T47D (cell line): ENCODE measurements at regions not wholly inside any gene's neighbourhood (a gene's known extent, or its start where the extent isn't known, plus 50 kb on each side); places are given as distances from the start of the nearest gene placed in this dataset.

Experiments used
- DNase-seq, 2 experiments: peaks; one replicate each; pipeline versions ENCODE4 v3.0.0 to v3.0.0-alpha.2; 2011 to 2012; ENCODE audit warnings: low read depth in 1 of 2, low spot score in 1 of 2
- JUND ChIP-seq: IDR thresholded peaks from 2 replicates; pipeline ENCODE4 v1.6.1; 2012; ENCODE audit warnings: low read depth
- in situ Hi-C: cut with HindIII; loops from 2 replicates; pipeline ENCODE4 v1.10.0; 2016; ENCODE audit warnings: low sequenced_read_pairs, low pct_unique_long_range_greater_than_20kb

DNA sequence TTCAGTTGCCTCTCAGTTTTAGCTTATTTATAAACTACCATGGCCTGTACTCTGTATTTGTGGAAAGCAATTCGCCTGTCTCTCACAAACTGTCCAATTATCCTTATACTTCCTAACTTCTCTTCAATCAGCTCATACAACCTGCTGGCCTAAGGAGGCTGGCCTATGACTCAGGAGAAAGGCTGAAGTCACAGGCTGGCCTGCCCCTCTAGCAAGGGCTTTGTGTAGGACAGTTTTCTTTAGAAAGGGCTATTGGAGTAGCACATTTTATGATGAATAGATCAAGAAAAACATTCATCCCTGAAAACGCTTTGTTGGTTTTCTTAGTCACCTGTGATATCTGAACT, 988.7 kb upstream of the ARRDC3 start:
- TF ChIP-seq JUND = no peak
- in situ Hi-C loops = no loop called here
- DNase-seq = no peak

DNA sequence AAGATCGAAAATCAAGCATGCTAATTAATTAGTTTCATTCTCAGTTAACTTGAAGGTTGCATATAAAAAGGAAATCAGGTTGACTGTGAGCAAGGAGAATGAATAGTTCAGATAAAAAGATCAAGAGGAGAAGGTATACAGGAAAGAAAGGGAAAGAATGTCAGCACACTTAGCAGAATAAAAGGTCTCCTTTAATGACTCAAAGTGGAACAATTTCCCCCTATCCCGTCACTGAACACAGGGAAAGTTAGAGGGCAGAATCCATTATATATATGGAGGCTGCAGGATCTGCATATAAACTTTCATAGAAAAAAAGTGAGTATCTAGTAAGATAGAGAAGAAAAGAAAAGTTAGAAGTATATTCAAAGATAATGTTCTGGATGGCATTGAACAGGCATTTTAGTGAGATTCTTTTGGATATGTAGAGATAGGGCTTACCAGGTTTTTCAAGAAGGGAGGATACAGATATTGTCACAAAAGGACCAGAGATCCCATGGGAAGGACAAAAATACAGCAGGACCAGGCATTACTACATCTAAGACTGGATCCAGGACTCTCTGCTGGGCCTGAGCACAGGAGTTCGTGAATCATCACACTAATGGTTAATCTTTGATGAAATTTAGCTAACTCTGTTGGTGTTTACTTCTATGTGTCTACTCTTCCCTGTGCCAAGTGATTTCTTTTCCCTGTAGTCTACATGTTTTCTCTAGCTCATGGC, 988.2 kb upstream of the ARRDC3 start:
- TF ChIP-seq JUND = no peak
- DNase-seq = no peak
- in situ Hi-C loops = no loop called here

DNA sequence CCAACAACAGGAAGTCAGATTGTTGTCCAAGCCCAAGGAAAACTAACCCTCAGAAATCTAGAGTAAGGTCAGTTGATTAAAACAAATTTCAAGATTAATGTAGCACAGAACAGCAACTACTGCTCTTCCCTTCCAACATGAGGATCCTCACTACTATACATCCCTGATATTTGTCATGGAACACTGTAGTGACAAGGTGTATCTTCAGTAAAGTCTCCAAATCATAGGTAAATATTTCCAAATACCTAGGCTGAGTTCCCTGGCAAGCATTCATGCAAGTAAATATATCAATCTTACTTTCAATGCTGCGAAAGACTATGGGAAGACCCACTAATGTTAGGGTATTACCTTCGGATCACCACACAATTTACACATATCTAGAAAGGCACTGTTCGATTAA, 986.9 kb upstream of the ARRDC3 start:
- DNase-seq = no peak
- TF ChIP-seq JUND = no peak
- in situ Hi-C loops = no loop called here

DNA sequence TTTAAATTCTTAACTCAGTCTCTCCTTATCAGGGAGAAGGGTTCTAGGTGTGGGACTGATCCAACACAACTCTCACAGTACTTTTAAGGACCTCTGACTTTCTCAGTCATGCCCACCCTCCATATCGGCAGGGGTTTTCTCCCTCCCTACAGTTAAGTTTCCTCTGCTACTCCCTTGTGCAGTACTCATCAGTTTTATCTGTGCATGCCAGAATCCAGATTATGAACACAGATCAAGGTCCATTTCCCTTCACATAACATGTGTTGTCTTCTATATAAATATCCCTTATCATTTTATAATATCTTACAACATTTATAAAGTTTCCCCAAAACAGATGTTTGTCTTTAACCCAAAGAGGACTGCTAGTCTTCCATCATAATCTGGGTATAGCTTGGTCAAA, 986.5 kb upstream of the ARRDC3 start:
- in situ Hi-C loops = no loop called here
- TF ChIP-seq JUND = no peak
- DNase-seq = no peak

DNA sequence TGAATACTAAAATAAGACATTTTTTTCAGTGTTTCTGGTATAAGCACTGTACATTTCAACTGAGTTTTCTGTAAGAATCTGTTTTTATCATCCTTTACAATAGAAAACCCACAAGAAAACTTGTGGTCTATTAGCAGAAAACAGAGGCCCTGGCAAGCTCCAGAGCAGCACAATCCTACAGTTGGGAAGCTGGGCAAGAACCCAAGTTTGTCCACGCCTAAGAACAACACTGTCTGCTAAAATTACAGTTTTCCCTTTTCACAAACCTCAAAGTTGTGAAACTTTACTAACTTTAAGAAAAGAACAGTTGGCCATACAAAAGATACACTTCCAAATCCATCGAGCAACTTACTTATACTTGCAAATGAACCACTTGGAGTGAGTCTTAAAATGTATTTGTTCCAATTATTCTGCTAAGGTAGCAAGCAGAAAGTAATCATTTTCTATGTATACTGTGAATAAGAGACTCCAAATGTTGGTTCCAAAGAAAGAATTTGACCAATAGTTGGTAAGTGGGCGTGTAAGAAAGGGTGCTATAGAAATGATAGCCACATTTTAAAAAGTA, 982.0 kb upstream of the ARRDC3 start:
- no peak for TF ChIP-seq JUND
- in situ Hi-C loops = no loop called here
- DNase-seq = no peak

DNA sequence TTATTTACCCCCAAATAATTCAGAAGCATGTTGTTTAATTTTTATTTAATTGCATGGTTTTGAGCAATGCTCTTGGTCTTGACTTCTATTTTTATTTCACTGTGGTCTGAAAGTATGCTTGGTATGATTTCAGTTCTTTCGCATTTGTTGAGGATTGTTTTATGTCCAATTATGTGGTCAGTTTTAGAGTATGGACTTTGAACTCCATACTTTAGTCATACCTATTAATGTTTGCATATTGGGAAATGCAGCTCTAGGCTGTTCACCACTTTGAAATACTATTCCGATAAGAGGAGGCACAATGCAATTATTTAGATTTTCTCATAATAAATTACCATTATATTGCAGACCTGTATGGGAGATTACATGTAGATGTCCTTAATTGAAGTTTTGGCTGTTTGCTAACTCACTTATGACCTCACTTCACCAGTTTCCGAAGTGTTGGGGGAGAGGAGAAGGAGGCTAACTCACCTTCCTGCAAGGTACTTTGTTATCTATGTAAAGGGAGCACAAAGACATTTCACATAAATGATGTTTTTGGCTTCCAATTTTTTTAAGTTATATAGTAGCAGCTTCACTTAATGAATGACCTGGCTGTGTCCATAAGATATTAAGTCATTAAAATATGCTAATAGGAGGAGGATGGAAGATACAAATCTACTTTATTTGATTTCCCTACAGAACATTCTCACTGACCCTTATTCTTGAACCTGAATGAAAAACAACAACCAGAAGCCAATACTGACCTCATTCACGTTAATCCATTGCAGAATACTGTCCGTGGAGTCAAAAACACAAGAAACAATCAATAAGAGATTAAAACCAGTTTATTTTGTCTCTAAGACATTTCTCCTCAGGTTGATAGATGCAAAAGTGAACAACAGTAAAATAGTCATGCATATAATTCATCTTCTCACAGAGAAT, 970.3 kb upstream of the ARRDC3 start:
- DNase-seq = no peak
- in situ Hi-C loops = no loop called here
- TF ChIP-seq JUND = no peak

DNA sequence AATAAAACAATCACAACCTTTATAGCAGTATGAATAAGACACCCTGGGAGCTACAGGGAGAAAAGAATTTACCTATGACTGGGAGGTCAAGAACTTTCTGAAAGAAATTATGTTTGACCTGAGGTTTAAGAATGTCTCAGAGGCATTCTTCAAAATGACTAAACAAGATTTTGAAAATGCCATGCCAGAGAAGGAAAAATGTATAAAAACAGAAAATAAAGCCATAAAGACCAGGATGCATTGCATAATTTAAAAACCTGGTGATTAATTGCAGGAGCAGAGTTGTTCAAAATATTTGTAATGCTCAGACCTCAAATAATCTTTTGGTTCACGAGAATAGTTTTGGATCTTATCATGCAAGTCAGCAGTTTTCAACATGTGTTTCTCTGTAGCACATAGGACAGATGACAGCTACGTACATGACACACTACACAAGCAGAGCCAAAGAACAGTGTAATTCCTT, 954.7 kb upstream of the ARRDC3 start:
- in situ Hi-C loops = no loop called here
- TF ChIP-seq JUND = no peak
- no peak for DNase-seq

DNA sequence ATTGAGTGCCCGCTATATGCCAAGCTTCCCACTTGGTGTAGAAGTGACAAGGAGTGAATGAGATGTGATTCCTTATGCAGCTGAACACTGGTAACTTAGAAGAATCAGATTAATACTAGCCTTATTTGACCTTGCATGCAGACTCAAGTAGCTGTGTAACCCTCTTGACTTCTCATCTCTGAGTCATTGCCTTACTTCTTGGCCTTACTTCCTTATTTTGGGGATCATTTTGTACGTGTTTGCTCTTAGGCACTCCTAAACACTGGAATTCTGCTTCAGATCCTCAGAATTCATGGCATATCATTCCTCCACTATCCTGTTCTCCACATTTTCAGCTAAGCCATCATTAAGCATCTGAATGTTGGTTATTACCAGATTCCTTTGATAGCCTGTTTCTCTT, 948.9 kb upstream of the ARRDC3 start:
- no peak for DNase-seq
- no peak for TF ChIP-seq JUND
- in situ Hi-C loops = no loop called here

DNA sequence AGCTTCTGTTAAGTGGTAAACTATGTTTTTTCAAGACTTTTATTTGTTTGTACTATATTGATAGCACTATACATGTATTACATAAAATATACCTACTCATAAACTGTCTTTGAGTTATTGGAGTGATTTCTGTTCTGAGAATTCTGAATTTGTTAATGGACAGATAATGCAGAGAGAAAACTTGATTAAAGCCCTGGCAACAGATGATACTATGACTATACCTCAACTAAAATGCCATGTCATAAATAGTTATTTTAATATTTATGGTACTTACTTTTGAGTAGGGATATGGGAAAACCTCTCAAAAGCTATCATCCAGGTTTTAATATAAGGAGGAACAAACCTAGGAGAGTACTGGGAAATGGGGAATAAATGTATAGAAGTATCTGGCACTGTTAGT, 947.2 kb upstream of the ARRDC3 start:
- in situ Hi-C loops = no loop called here
- no peak for TF ChIP-seq JUND

DNA sequence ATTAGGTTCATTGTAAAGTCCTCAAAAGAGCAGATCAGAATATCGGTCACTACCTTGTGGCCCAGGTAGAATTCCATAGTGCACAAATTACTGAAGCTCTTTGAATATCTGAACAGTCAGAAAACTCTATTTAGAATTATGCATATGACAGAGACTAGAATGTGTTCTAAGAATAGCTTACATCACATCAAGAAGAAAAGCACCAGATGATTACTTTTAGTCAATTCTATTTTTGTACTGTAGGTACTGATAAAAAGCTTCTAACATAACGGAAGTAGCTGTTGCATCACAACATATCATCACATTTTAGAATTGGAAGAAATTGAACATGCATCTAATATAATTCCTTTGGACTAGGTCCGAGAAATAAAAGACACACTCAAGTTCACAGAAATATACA, 946.6 kb upstream of the ARRDC3 start:
- in situ Hi-C loops = no loop called here
- no peak for TF ChIP-seq JUND

More for the DNA sequence above, 947.2 kb upstream of the ARRDC3 start:
- DNase-seq = no peak

DNA sequence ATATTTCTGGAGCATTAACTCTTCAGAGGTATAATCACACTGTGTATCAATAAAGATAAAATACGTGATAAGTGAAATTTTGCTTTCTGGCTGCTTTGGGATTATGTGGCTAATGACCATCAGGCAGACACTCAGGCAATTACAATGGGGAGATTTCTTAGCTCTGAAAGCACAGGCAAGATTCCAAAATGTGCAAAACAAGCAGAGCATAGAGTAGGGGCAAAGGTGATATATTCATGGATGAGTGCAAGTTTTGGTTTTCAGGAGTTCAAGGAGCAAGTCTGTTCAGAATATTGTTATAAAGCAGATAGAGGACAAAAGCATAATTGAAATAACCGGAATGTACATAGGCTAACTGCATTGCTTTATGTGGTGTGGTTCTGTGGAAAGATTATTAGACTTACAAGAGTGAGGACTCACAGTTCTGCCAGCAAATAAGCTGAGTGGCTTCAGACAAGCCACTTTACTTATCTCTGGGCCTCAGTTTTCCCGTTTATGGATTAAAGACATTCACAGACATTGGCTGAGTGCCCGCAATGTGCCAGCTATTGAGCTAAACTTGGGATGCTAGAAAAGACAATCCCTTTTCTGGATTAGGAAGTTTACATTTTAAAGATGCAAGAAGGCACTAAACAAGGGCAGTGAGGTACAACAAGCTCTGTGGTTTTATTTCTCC, 945.6 kb upstream of the ARRDC3 start:
- no peak for TF ChIP-seq JUND
- in situ Hi-C loops = no loop called here
- no peak for DNase-seq

More for the DNA sequence above, 946.6 kb upstream of the ARRDC3 start:
- DNase-seq = no peak

DNA sequence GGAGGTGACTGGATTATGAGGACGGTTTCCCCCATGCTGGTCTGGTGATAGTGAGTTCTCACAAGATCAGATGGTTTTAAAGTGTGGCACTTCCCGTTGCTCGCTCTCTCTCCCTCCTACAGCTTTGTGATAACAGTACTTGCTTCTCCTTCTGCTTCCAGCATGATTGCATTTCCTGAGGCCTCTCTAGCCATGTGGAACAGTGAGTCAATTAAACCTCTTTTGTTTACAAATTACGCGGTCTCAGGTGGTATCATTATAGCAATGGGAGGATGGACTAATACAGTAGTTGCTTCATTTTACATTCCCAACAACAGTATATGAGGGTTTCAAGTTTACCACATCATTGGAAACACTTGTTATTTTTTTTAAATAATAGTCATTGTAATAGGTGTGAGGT, 937.3 kb upstream of the ARRDC3 start:
- in situ Hi-C loops = no loop called here
- no peak for DNase-seq
- TF ChIP-seq JUND = no peak
